Gastrocnemius medialis (tissue), 4 donors: ENCODE measurements at regions not wholly inside any gene's neighbourhood (a gene's known extent, or its start where the extent isn't known, plus 50 kb on each side); places are given as distances from the start of the nearest gene placed in this dataset.
"Not testable (repeated sequence)": the region's sequence is repeated elsewhere in the genome, so short reads cannot be mapped to it uniquely, and the experiment has no call there.

Source experiments
- ATAC-seq, 2 donors: fragments of 150-250 bp; one replicate each; pipeline ENCODE4 v1.9.1; 2016
- DNase-seq, 2 donors: peaks; one replicate each; pipeline ENCODE4 v3.0.0-alpha.2; 2019
- H3K27ac ChIP-seq, 4 donors: fragments of 200-600 bp; sonication (generic); 1 replicate in 1 of 4; 2 replicates in 3 of 4; pipeline ENCODE4 v1.5.1; 2016 to 2018; ENCODE audit warnings: mild to moderate bottlenecking in 2 of 4, moderate library complexity in 1 of 4
- H3K27me3 ChIP-seq, 3 donors: fragments of 200-600 bp; sonication (generic) in 2 of 3; 1 replicate in 1 of 3; 2 replicates in 2 of 3; pipeline versions ENCODE4 v1.5.1 to v1.6.0; 2016 to 2019; ENCODE audit warnings: mild to moderate bottlenecking in 1 of 3, moderate library complexity in 1 of 3
- H3K36me3 ChIP-seq, 2 donors: fragments of 200-600 bp; sonication (generic) in 1 of 2; one replicate each; pipeline ENCODE4 v1.5.1; 2017 to 2018
- H3K4me1 ChIP-seq, 2 donors: fragments of 200-600 bp; sonication (generic) in 1 of 2; one replicate each; pipeline ENCODE4 v1.5.1; 2016 to 2017; ENCODE audit warnings: mild to moderate bottlenecking in 2 of 2
- H3K4me3 ChIP-seq, 4 donors: fragments of 200-600 bp; sonication (generic) in 3 of 4; 1 replicate in 1 of 4; 2 replicates in 3 of 4; pipeline ENCODE4 v1.5.1; 2016 to 2019; ENCODE audit warnings: mild to moderate bottlenecking in 2 of 4
- H3K9me3 ChIP-seq, 3 donors: fragments of 200-600 bp; sonication (generic) in 2 of 3; 1 replicate in 1 of 3; 2 replicates in 2 of 3; pipeline ENCODE4 v1.5.1; 2016 to 2019
- CTCF ChIP-seq, 5 experiments: fragments of 450-650 bp in 3 of 5; fragments of 200-600 bp in 2 of 5; sonication (generic) in 2 of 5; IDR thresholded peaks in 4 of 5; conservative IDR thresholded peaks in 1 of 5; 1 replicate in 4 of 5; 2 replicates in 1 of 5; pipeline ENCODE4 v1.5.1; 2016 to 2019; ENCODE audit warnings: antibody characterized with exemption in 5 of 5, mild to moderate bottlenecking in 3 of 5, moderate library complexity in 3 of 5
- POLR2A ChIP-seq, 2 donors: fragments of 450-650 bp; IDR thresholded peaks; one replicate each; pipeline ENCODE4 v1.6.1; 2017; ENCODE audit warnings: antibody characterized with exemption in 2 of 2, mild to moderate bottlenecking in 2 of 2, moderate library complexity in 2 of 2
- in situ Hi-C, 4 donors: fragments of 200-750 bp; cut with MboI; loops; one replicate each; pipeline versions ENCODE4 v1.15.0 to v1.8.0; 2017; ENCODE audit warnings: low sequenced_read_pairs in 4 of 4
- intact Hi-C: fragments of 100-400 bp; cut with DNase I; formaldehyde crosslinking; loops from one replicate; pipeline ENCODE4 v1.15.1; 2023; ENCODE audit warnings: low total_unique reads

GRCh38 chr2:212723226-212723625 is 184.6 kb upstream of the ERBB4 start:
- no peak for TF ChIP-seq POLR2A (IDR thresholded peaks at IDR 0.05)
- Histone ChIP-seq H3K27ac (no peak overlapping the region), H3K27me3 (no peaks in the 10 kb centered on the region), H3K4me1 (no peaks in the 10 kb centered on the region), H3K36me3 (no peaks in the 10 kb centered on the region), H3K4me3 (no peak overlapping the region), H3K9me3 (no peaks in the 10 kb centered on the region)
- ATAC-seq, result no peak
- intact Hi-C loops (no loop called here), in situ Hi-C loops (no loop called here)
- DNase-seq, result no peak

GRCh38 chr2:212722046-212722445 is 183.4 kb upstream of the ERBB4 start:
- no peaks in the 10 kb centered on the region for H3K9me3 ChIP-seq
- no peak for DNase-seq
- ATAC-seq, result no peak
- no peak overlapping the region for H3K4me3 ChIP-seq
- no peaks in the 10 kb centered on the region for H3K4me1 ChIP-seq
- in situ Hi-C loops (no loop called here), intact Hi-C loops (no loop called here)
- H3K27me3 ChIP-seq, result no peaks in the 10 kb centered on the region
- H3K27ac ChIP-seq, result no peak overlapping the region
- TF ChIP-seq CTCF (IDR thresholded peaks at IDR 0.05 in 4 of 5, conservative IDR thresholded peaks at IDR 0.05 in 1 of 5) (no peak), POLR2A (IDR thresholded peaks at IDR 0.05) (no peak)
- no peaks in the 10 kb centered on the region for H3K36me3 ChIP-seq

- no peaks in the 10 kb centered on the region for H3K9me3 ChIP-seq
- H3K4me3 ChIP-seq, result no peak overlapping the region
- DNase-seq (no peak), ATAC-seq (no peak)
- H3K36me3 ChIP-seq, result no peaks in the 10 kb centered on the region
- no peaks in the 10 kb centered on the region for H3K27me3 ChIP-seq
- in situ Hi-C loops, result no loop called here
- H3K27ac ChIP-seq, result no peak overlapping the region
- intact Hi-C loops, result no loop called here
- no peaks in the 10 kb centered on the region for H3K4me1 ChIP-seq
- no peak for TF ChIP-seq POLR2A (IDR thresholded peaks at IDR 0.05)
- no peak for TF ChIP-seq CTCF (IDR thresholded peaks at IDR 0.05 in 4 of 5, conservative IDR thresholded peaks at IDR 0.05 in 1 of 5)
Observed at GRCh38 chr2:212721026-212721451, 182.4 kb upstream of the ERBB4 start.

GRCh38 chr2:212715411-212715810 is 176.8 kb upstream of the ERBB4 start:
- H3K4me1 ChIP-seq, DNase-seq, H3K27ac ChIP-seq, H3K4me3 ChIP-seq, intact Hi-C loops, H3K9me3 ChIP-seq, in situ Hi-C loops, H3K36me3 ChIP-seq, H3K27me3 ChIP-seq, ATAC-seq: not testable (repeated sequence)

GRCh38 chr2:212713681-212714080 is 175.1 kb upstream of the ERBB4 start:
- DNase-seq, result no peak
- in situ Hi-C loops (no loop called here), intact Hi-C loops (no loop called here)
- Histone ChIP-seq H3K36me3 (no peaks in the 10 kb centered on the region), H3K27ac (no peak overlapping the region), H3K4me3 (no peak overlapping the region), H3K9me3 (no peaks in the 10 kb centered on the region), H3K27me3 (no peaks in the 10 kb centered on the region), H3K4me1 (no peaks in the 10 kb centered on the region)
- TF ChIP-seq POLR2A (IDR thresholded peaks at IDR 0.05) (no peak), CTCF (IDR thresholded peaks at IDR 0.05 in 4 of 5, conservative IDR thresholded peaks at IDR 0.05 in 1 of 5) (no peak)
- no peak for ATAC-seq

- no peaks in the 10 kb centered on the region for H3K4me1 ChIP-seq
- no peak for DNase-seq
- no peaks in the 10 kb centered on the region for H3K27me3 ChIP-seq
- no peak overlapping the region for H3K4me3 ChIP-seq
- H3K36me3 ChIP-seq, result no peaks in the 10 kb centered on the region
- TF ChIP-seq POLR2A (IDR thresholded peaks at IDR 0.05) (no peak), CTCF (IDR thresholded peaks at IDR 0.05 in 4 of 5, conservative IDR thresholded peaks at IDR 0.05 in 1 of 5) (no peak)
- in situ Hi-C loops (no loop called here), intact Hi-C loops (no loop called here)
- ATAC-seq, result no peak
- no peaks in the 10 kb centered on the region for H3K9me3 ChIP-seq
- no peak overlapping the region for H3K27ac ChIP-seq
Observed at GRCh38 chr2:212712991-212713390, 174.4 kb upstream of the ERBB4 start.
